Activated T-cell treated with anti-CD3 and anti-CD28 coated beads for 24 hours (primary cell): ENCODE measurements at regions not wholly inside any gene's neighbourhood (a gene's known extent, or its start where the extent isn't known, plus 50 kb on each side); places are given as distances from the start of the nearest gene placed in this dataset.
"Not testable (repeated sequence)": the region's sequence is repeated elsewhere in the genome, so short reads cannot be mapped to it uniquely, and the experiment has no call there.

ENCODE experiments used
- DNase-seq: peaks from one replicate; pipeline ENCODE4 v3.0.0-alpha.2; 2020; ENCODE audit warnings: low read depth

DNA sequence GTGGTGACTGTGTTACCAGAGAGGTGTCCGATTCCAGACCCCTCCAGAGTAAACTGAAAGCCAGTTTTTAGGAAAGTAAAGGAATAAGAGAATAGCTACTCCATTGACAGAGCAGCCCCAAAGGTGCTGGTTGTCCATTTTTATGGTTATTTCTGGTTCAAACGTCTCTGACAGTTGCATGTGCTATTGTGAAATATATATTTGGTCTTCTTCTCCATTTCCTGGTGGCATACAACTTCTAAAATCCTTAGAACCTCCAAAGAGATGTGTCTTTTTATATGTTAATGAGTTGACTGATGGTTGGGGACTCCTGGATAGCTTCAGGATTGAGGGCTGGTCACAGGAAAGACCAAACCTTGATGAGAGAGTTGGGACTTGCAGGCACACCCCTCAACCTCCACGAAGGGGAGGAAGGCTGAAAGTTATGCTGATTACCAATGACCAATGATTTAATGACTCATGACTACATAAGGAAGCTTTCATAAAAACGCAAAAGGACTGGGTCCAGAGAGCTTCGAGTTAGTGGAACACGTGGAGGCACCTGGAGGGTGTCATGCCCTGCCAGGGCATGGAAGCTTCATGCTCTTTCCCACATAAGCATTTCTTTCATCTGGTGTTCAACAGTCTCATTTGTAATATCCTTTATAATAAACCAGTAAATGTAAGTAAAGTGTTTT lies 100.7 kb downstream of the SLC16A1 start:
- DNase-seq, result no peak

- not testable (repeated sequence) for DNase-seq
Observed at GRCh38 chr1:112854368-112854984, 101.5 kb downstream of the SLC16A1 start.

- not testable (repeated sequence) for DNase-seq
Observed at GRCh38 chr1:112853915-112854314, 102.1 kb downstream of the SLC16A1 start.

- DNase-seq, result no peak
Observed at GRCh38 chr1:112852934-112853333, 103.1 kb downstream of the SLC16A1 start.

GRCh38 chr1:112852276-112852675 lies 103.7 kb downstream of the SLC16A1 start:
- no peak for DNase-seq

- DNase-seq, result no peak
Observed at GRCh38 chr1:112850034-112850757, 105.8 kb downstream of the SLC16A1 start.

GRCh38 chr1:112849425-112850033 lies 106.5 kb downstream of the SLC16A1 start:
- DNase-seq, result no peak

GRCh38 chr1:112841825-112842224 lies 114.2 kb downstream of the SLC16A1 start:
- no peak for DNase-seq

- DNase-seq, result no peak
Observed at GRCh38 chr1:112840631-112841624, 115.1 kb downstream of the SLC16A1 start.

GRCh38 chr1:112836642-112837041 lies 119.4 kb downstream of the SLC16A1 start:
- no peak for DNase-seq

DNA sequence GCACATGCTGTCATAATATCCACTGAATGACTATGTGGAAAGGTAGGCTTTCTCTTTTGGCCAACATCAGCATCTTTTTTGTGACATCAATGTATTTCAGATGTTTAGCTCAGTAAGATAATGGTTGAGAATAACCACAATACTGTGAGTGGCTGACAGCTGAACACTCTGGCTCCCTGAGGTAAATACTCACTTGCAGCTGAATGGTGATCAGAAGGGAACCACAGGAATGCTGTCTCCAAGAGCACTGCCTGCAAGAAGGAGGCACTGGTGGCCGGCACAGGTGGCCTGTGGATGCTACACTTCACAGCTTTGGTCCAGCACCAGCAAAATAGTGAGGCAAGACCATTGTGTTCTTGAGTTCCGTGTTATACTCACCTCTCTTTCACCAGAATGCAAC lies 118.7 kb upstream of the PPM1J start:
- DNase-seq, result no peak

DNA sequence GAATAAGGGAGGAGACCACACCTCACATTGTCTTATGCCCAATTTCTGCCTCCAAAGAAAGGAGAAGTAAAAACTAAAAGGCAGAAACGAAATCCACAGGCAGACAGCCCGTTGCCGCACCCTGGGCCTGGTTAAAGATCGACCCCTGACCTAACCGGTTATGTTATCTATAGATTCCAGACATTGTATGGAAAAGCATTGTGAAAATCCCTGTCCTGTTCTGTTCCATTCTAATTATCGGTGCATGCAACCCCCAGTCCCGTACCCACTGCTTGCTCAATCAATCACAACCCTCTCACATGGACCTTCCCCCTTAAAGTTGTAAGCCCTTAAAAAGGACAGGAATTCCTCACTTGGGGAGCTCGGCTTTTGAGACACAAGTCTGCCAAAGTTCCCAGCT lies 117.1 kb upstream of the PPM1J start:
- not testable (repeated sequence) for DNase-seq

- not testable (repeated sequence) for DNase-seq
Observed at GRCh38 chr1:112829691-112830090, 114.6 kb upstream of the PPM1J start.

DNA sequence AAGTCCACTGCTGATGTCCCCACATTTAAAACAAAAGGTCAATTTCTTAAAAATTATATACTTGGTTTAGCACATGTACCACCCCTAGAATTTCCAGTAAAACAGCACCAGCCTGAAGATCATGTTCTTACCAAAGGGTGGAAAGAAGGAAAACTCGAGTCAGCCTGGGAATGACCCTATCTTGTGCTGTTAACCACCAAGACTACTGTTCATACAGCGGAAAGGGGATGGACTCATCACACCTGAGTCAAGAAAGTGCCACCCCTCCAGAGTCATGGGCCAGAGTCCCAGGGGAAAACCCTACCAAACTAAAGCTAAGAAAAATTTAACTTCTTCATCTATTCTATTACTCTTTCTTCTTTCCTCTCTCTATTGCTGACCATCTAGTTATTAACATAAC lies 113.6 kb upstream of the PPM1J start:
- DNase-seq, result no peak

GRCh38 chr1:112827391-112827790 lies 112.3 kb upstream of the PPM1J start:
- DNase-seq, result not testable (repeated sequence)

- no peak for DNase-seq
Observed at GRCh38 chr1:112826217-112826944, 111.2 kb upstream of the PPM1J start.

GRCh38 chr1:112825563-112826216 lies 110.6 kb upstream of the PPM1J start:
- not testable (repeated sequence) for DNase-seq

- not testable (repeated sequence) for DNase-seq
Observed at GRCh38 chr1:112825075-112825474, 109.9 kb upstream of the PPM1J start.

DNA sequence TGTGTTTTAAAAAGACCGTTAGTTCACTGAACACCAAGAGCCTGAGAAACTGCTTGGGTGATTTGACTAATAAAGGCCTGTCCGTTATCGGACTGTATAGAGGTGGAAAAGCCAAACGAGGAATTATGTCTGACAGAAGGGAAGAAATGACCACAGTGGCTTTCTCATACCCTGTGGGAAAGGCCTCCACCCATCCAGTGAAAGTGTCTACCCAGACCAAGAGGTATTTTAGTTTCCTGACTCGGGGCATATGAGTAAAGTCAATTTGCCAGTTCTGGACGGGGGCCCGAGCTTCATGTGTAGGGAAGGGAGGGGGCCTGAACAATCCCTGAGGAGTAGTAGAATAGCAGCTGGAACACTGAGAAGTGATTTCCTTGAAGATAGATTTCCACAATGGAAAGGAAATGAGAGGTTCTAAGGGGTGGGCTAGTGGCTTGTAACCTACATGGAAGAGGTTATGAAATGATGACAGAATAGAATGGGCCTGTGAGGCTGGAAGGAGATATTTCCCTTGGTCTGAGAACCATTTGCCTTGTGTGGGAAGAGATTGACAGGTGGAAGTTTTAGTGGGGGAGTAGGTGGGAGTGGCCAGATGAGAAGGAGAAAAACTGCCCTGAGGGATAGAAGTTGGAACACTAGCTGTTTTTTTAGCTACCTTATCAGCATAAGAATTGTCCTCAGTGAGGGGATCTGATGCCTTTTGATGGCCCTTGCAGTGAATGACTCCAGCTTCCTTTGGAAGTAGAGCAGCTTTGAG lies 106.4 kb upstream of the PPM1J start:
- DNase-seq, result not testable (repeated sequence)
